GM23338 (cell line): ENCODE measurements at regions not wholly inside any gene's neighbourhood (a gene's known extent, or its start where the extent isn't known, plus 50 kb on each side); places are given as distances from the start of the nearest gene placed in this dataset.

Experiments used
- ATAC-seq: fragments of 200-7000 bp; cut with Tn5 transposase; 3 replicates; pipeline ENCODE4 v1.9.1; 2020
- DNase-seq: peaks from one replicate; pipeline ENCODE4 v3.0.0-alpha.2; 2015; ENCODE audit warnings: low spot score
- H2AFZ ChIP-seq: fragments of 200-600 bp; sonication (generic); 2 replicates; pipeline ENCODE4 v1.8.0; 2016; ENCODE audit warnings: antibody characterized with exemption, mild to moderate bottlenecking, moderate library complexity
- H3F3A ChIP-seq: fragments of 200-600 bp; sonication (generic); replicated peaks from 2 replicates; pipeline ENCODE4 v1.8.0; 2017; ENCODE audit warnings: antibody characterized with exemption, mixed run types, low read depth
- H3K27ac ChIP-seq: fragments of 200-600 bp; sonication (generic); 2 replicates; pipeline ENCODE4 v1.6.1; 2016; ENCODE audit warnings: low read depth
- H3K27me3 ChIP-seq: fragments of 200-600 bp; sonication (generic); 2 replicates; pipeline ENCODE4 v1.8.0; 2016; ENCODE audit warnings: mild to moderate bottlenecking, mixed run types, moderate library complexity; ENCODE audit not compliant: insufficient read depth
- H3K36me3 ChIP-seq: fragments of 200-600 bp; sonication (generic); 2 replicates; pipeline ENCODE4 v1.8.0; 2016; ENCODE audit warnings: mild to moderate bottlenecking; ENCODE audit not compliant: insufficient read depth
- H3K4me1 ChIP-seq: fragments of 200-600 bp; sonication (generic); 2 replicates; pipeline ENCODE4 v1.8.0; 2016; ENCODE audit warnings: mild to moderate bottlenecking, moderate library complexity; ENCODE audit not compliant: insufficient read depth
- H3K4me2 ChIP-seq: fragments of 200-600 bp; sonication (generic); 2 replicates; pipeline ENCODE4 v1.7.1; 2017; ENCODE audit warnings: mixed run types
- H3K4me3 ChIP-seq: fragments of 200-600 bp; sonication (generic); 2 replicates; pipeline ENCODE4 v1.6.1; 2016; ENCODE audit warnings: mixed run types
- H3K79me2 ChIP-seq: fragments of 200-600 bp; sonication (generic); replicated peaks from 2 replicates; pipeline ENCODE4 v1.8.0; 2017; ENCODE audit warnings: mild to moderate bottlenecking; ENCODE audit not compliant: insufficient read depth
- H3K9me2 ChIP-seq: fragments of 200-600 bp; sonication (generic); 2 replicates; pipeline ENCODE4 v1.8.0; 2017; ENCODE audit not compliant: insufficient read depth
- H4K20me1 ChIP-seq: fragments of 200-600 bp; sonication (generic); replicated peaks from 2 replicates; pipeline ENCODE4 v1.8.0; 2017; ENCODE audit warnings: mild to moderate bottlenecking; ENCODE audit not compliant: insufficient read depth
- H3K27ac Mint-ChIP-seq: 2 replicates; pipeline ENCODE4 v1.8.0; 2020; ENCODE audit warnings: inconsistent platforms, mild to moderate bottlenecking, moderate library complexity, mixed read lengths
- H3K27me3 Mint-ChIP-seq: 3 replicates; pipeline ENCODE4 v1.8.0; 2022; ENCODE audit warnings: low read depth, mild to moderate bottlenecking, moderate library complexity, mixed read lengths, inconsistent platforms; ENCODE audit not compliant: insufficient read depth, poor library complexity
- H3K36me3 Mint-ChIP-seq: 3 replicates; pipeline ENCODE4 v1.8.0; 2021; ENCODE audit warnings: low read depth, mild to moderate bottlenecking, inconsistent platforms, moderate library complexity, mixed read lengths
- H3K4me1 Mint-ChIP-seq: 3 replicates; pipeline ENCODE4 v1.8.0; 2020; ENCODE audit warnings: mild to moderate bottlenecking, inconsistent platforms, mixed read lengths
- H3K4me3 Mint-ChIP-seq: 3 replicates; pipeline ENCODE4 v1.8.0; 2021; ENCODE audit warnings: moderate library complexity, mild to moderate bottlenecking, inconsistent platforms, mixed read lengths
- H3K9me3 Mint-ChIP-seq: 3 replicates; pipeline ENCODE4 v1.8.0; 2020; ENCODE audit warnings: moderate library complexity, mild to moderate bottlenecking, inconsistent platforms, mixed read lengths
- CREB1 ChIP-seq: fragments of 250-450 bp; sonication (Bioruptor Pico); IDR thresholded peaks from 2 replicates; pipeline ENCODE4 v1.5.0; 2020; ENCODE audit warnings: low read depth, mild to moderate bottlenecking, moderate library complexity
- CTCF ChIP-seq, 2 experiments: fragments of 200-600 bp in 1 of 2; sonication (generic) in 1 of 2; conservative IDR thresholded peaks; 2 replicates each; pipeline versions ENCODE4 v1.5.1 to v1.6.1; 2016 to 2017; ENCODE audit warnings: antibody characterized with exemption in 2 of 2, low read depth in 2 of 2, mild to moderate bottlenecking in 2 of 2, moderate library complexity in 1 of 2
- ETS1 ChIP-seq: IDR thresholded peaks from 2 replicates; pipeline ENCODE4 v1.6.1; 2016; ENCODE audit warnings: antibody characterized with exemption
- EZH2 ChIP-seq: fragments of 200-600 bp; sonication (generic); IDR thresholded peaks from one replicate; pipeline ENCODE4 v1.8.0; 2017; ENCODE audit warnings: antibody characterized with exemption, mild to moderate bottlenecking, low read depth; ENCODE audit not compliant: unreplicated experiment
- EZH2phosphoT487 ChIP-seq: fragments of 200-600 bp; sonication (generic); IDR thresholded peaks from one replicate; pipeline ENCODE4 v1.8.1; 2018; ENCODE audit warnings: antibody characterized with exemption; ENCODE audit not compliant: unreplicated experiment
- JUNB ChIP-seq: IDR thresholded peaks from one replicate; pipeline ENCODE4 v1.6.1; 2016; ENCODE audit warnings: antibody characterized with exemption; ENCODE audit not compliant: unreplicated experiment
- REST ChIP-seq: IDR thresholded peaks from one replicate; pipeline ENCODE4 v1.6.1; 2018; ENCODE audit warnings: antibody characterized with exemption; ENCODE audit not compliant: unreplicated experiment
- ZNF331 ChIP-seq: fragments of 250-450 bp; sonication (Bioruptor Pico); IDR thresholded peaks from 2 replicates; pipeline ENCODE4 v1.5.0; 2020; ENCODE audit warnings: low read depth, mild to moderate bottlenecking, moderate library complexity
- ZNF462 ChIP-seq: fragments of 250-450 bp; sonication (Bioruptor Pico); IDR thresholded peaks from 2 replicates; pipeline ENCODE4 v1.5.0; 2020; ENCODE audit warnings: mild to moderate bottlenecking, moderate library complexity

GRCh38 chr5:129356846-129357245 lies 103.3 kb upstream of the ADAMTS19 start:
- Mint-ChIP-seq H3K4me1 (no peaks in the 10 kb centered on the region; the same call in 2 of the 3 replicates), H3K27ac (no peak overlapping the region), H3K36me3 (no peaks in the 10 kb centered on the region), H3K9me3 (no peaks in the 10 kb centered on the region), H3K4me3 (no peak overlapping the region), H3K27me3 (peaks cover 4% of the 10 kb centered on the region)
- ATAC-seq: no peak
- Histone ChIP-seq H3K36me3 (no peaks in the 10 kb centered on the region), H2AFZ (no peak overlapping the region), H3K9me2 (no peaks in the 10 kb centered on the region), H3K27me3 (no peaks in the 10 kb centered on the region), H3K4me3 (no peak overlapping the region), H3F3A (no peaks in the 10 kb centered on the region), H4K20me1 (no peaks in the 10 kb centered on the region), H3K4me2 (no peak overlapping the region), H3K79me2 (no peaks in the 10 kb centered on the region), H3K27ac (no peak overlapping the region), H3K4me1 (no peaks in the 10 kb centered on the region)
- no peak for DNase-seq
- no peak for TF ChIP-seq ZNF462 (CRISPR knock-in tag)
- no peak for TF ChIP-seq ZNF331
- TF ChIP-seq JUNB: no peak

GRCh38 chr5:129358069-129358468 lies 102.0 kb upstream of the ADAMTS19 start:
- Mint-ChIP-seq H3K27ac (no peak overlapping the region), H3K36me3 (no peaks in the 10 kb centered on the region), H3K27me3 (peaks cover 4% of the 10 kb centered on the region), H3K4me3 (no peak overlapping the region), H3K9me3 (no peaks in the 10 kb centered on the region), H3K4me1 (no peaks in the 10 kb centered on the region; the same call in 2 of the 3 replicates)
- Histone ChIP-seq H3K79me2 (no peaks in the 10 kb centered on the region), H3K27ac (no peak overlapping the region), H3F3A (no peaks in the 10 kb centered on the region), H3K4me1 (no peaks in the 10 kb centered on the region), H3K36me3 (no peaks in the 10 kb centered on the region), H3K9me2 (no peaks in the 10 kb centered on the region), H3K4me2 (no peak overlapping the region), H3K4me3 (no peak overlapping the region), H4K20me1 (no peaks in the 10 kb centered on the region), H2AFZ (peak overlapping the region; percentile 54; the same call in 1 of the 2 replicates), H3K27me3 (no peaks in the 10 kb centered on the region)
- ATAC-seq (peak; percentile 62), DNase-seq (peak; percentile 33)
- TF ChIP-seq ZNF331: no peak
- no peak for TF ChIP-seq JUNB
- no peak for TF ChIP-seq ETS1
- TF ChIP-seq EZH2: no peak
- no peak for TF ChIP-seq CTCF (conservative IDR thresholded peaks at IDR 0.05; ENCODE audit: low read depth in 2 of 2)
- no peak for TF ChIP-seq REST
- no peak for TF ChIP-seq EZH2phosphoT487
- TF ChIP-seq CREB1: no peak
